ENCODE measurements at regions not wholly inside any gene's neighbourhood (a gene's known extent, or its start where the extent isn't known, plus 50 kb on each side); places are given as distances from the start of the nearest gene placed in this dataset.

DNA sequence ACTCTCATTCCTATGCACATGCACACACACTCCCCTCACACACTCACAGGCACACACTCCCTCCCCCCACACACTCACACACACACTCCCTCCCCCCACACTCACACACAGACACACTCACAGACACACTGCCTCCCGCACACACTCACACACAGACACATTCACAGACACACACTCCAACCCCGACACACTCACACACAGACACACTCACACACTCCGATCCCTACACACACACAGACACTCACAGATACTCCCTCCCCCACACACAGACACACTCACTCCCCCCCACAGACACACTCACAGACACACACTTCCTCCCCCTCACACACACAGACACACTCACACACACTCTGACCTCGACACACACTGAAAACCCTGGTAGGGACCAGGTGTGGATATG is 176.2 kb downstream of the TFAP2C start:
- no peak for DNase-seq

DNA sequence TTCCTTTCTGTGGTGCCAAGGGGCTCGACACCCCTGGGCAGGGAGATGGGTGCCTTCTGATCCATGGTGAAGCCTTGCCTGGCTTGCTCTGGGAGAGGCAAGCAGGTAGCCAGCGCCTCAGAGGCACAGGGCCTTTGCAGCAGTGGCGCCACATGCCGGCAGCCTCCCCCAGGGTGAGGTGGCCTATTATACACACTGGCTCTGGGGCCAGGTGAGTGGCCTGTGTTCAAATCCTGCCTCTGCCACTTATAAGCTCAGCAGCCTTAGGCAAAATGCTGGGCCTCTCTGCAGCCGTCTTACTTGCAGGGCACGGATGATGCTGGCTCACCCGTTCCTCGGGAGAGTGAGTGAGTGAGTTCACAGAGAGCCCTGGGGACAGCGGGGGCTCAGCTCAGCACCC is 176.9 kb downstream of the TFAP2C start:
- DNase-seq = no peak

DNA sequence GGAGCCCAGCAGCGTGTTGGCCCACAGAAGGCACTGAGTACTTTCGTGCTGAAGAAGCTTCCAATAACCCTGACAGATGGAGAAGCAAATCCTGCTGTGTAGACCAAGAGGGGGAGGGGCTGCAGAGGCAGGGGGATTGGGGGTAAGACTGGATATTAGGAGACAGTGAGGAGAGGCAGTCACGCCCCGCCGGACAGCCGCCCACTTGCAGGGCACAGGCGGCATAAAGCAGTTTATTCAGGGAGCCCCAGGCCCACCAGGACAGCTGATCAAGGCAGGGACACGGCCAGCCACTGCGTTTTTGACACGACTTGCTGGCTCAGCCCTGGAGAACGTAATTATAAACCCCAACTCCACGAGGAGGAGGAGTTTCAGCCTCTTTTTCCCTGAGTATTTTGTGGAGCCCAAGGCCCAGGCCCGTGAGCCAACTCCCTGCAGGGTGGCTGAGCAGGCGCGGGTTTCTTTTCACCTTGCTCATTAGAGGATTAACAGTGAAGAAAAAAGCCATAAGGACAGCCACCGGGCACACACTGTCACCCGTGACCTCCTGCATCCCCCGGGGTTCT is 177.9 kb downstream of the TFAP2C start:
- no peak for DNase-seq

DNA sequence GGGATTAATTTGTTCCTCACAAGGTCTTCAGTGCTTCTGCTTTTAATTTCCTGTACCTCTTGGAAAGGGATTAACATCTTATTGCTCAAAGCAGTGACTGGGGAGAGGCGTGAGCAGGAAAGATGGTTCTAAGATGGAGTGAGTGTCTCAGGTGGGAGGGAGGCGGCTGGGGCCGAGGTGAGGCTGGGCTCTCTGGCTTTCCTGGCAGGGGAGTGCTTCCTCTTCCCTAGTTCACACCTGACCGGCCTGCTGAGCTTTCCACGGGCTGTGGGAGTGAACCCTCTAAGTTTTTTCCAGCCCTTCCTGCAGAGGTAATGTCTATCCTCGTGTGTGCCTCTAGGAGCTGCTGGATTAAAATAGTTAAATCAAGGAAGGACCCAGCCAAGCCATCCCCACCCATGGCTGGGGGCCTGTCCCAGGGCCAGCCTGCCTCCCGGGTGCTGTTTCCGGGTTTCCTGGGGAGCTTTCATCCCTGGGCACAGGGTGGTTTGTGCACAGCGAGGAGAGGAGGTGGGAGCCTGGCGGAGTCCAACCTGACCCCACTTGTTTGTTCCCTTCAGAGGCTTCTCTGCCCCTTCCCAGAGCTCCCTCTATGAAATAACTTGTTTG is 179.1 kb downstream of the TFAP2C start:
- DNase-seq = no peak

DNA sequence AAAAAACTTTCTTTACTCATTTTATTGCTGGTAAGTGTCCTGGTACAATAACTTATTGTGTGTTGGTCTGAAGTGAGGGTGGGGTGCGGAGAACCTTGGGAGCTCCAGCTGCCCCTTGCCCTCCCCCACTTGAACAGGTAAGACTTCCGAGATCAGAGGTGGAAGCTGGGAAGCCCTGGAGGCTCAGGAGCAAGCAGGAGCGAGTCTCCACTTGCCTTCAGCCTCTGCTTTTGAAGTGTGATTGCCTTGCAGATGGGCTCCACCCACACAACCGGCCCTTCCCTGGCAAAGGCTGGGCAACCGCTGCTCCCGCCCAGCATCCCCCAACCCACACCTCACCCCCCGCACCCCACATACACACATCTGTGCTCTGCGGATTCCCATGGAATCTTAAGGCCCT is 179.6 kb downstream of the TFAP2C start:
- DNase-seq = no peak

DNA sequence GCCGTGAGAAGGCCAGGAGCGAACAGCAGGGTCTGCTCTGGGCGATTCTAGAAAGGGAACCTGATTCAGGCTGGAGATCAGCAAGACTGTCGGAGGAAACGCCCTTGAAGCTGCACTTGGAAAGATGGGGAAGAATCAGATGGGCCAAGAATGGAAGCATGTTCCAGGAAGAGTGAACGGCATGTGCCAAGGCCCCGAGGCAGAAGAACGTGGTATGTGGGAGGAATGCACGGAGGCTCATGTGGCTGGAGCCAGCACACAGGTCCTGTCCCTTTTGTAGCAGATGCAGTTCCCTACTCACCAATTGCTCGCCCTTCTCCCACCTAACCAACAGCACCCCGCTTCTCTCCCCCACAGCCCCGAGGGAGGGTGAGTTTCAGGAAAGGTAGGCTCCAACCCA is 180.6 kb downstream of the TFAP2C start:
- DNase-seq = no peak

DNA sequence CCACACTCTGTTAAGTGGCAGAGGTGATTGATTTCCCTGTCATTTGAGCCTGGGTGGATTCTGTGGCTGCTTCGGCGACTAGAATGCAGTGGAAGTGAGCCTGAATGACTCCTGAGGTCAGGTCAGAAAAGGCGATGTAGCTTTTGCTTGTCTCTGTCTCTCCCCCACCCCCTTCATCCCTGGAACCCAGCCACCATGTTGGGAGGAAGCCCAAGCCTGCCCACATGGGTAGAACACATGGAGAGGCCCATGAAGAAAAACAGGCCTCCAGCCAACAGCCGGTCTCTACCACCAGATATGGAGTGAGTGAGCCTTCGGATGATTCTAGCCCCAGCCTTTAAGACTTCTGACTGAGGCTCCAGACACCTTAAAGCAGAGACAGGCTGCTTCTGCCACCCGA is 181.0 kb downstream of the TFAP2C start:
- DNase-seq = no peak

DNA sequence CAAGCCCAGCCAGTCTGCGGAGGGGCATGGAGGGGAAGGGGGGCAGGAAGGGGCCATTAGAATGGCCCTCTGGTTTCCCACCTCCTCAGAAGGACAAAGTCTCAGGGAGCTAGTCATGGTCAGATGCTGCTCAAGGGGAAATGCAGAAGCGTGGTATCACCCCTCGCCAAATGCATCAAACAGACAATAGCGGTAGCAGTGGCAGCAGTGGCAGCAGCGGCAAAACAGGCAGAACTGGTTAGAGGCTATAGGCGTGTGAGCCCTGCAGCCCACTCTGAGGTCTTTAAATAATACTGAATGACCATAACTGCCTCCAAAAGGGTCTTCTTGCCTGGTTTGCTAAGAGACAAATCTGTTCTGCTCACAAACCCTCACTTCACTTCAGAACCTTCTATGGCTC is 186.7 kb downstream of the TFAP2C start:
- DNase-seq = no peak

DNA sequence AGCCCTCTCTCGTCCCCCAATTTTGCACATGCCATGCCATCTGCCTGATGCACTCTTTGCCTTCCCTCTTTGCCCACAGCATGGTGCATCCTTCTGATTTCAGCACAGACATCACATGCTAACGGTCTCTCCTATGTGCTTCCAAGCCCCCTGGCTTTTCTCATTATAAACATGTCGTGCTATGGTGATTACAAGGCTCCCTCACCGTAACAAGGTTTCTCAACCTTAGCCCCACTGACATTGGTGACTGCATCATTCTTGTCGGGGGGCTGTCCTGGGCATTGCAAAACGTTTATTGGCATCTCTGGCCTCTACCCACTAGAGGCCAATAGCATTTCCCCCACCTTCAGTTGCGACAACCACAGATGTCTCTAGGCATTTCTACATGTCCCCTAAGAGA is 187.2 kb downstream of the TFAP2C start:
- no peak for DNase-seq

DNA sequence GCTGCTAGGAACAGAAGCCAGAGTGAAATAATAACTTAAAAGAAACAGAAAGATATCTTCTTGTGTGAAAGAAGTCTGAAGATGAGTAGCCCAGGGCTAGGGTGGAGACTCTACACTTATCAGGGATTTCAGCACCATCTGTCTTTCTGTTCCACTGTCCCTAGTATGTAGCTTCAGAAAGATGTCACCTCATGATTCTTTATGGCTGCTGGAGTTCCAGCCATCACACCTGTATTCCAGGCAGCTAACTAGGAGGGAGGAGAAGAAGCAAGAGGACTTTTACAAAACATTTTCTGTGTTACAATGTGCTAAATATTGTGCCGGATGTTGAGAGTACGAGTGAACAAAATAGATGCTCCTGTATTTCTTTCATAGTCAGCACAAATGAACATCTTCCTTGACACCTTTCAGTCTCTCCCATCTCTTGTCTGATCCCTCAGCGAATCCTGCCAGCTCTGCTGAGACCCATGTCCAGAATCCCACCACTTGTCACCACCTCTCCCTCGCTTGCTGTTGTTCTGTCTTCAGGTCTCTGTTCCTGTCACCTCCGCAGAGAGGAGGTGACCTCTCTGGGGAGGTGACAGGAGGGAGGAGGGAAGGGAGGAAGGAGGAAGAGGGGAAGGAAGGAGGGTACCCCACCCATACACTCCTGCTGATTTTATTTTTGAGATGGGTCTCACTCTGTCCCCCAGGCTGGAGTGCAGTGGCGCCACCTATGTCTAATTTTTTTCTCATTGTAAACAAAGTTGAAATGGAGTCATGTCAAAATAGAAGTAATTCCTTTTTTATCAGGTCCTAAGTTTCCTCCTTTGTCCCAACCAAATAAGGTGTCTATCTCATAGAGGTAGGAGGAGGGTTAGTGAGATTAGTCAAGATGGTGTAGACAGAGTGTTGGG is 188.9 kb downstream of the TFAP2C start:
- no peak for DNase-seq

DNA sequence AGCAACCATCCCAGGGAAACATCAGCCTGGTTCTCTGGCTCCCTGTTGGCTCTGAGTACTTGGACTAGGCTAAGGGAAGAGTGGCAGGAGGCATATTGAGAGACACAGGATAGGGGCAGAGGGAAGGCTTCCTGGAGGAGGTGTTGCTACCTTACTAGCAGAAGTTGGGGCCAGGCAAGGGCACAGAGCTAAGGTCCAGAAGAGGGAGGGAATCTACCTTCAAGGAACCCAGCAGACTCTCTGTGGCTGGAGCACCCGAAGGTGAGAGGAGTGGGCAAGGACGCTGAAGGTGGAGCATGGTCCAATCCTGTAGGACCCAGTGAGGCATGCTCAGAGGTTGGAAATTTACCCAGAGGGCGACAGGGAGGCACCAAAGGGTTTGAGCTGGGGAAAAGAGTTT is 191.9 kb downstream of the TFAP2C start:
- DNase-seq = no peak

DNA sequence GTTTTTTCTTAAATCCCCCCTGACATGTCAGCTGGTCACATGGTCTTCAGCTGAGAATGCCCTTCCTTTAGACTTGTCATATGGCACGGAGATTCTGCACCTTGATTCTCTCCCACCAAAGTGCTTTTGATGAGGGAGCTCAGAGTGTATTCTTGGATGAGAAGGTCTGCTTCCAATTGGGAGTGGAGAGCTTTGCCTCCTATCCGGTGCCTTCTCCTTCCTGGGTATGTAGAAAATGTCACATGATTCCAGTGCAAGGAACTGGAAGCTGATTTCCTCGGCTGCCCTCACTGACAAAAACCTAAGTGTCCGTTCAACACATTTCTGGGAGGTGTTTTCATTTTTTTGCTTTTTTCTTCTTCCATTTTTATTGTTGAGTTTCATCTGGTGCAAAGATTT is 197.2 kb downstream of the TFAP2C start:
- DNase-seq = no peak

DNA sequence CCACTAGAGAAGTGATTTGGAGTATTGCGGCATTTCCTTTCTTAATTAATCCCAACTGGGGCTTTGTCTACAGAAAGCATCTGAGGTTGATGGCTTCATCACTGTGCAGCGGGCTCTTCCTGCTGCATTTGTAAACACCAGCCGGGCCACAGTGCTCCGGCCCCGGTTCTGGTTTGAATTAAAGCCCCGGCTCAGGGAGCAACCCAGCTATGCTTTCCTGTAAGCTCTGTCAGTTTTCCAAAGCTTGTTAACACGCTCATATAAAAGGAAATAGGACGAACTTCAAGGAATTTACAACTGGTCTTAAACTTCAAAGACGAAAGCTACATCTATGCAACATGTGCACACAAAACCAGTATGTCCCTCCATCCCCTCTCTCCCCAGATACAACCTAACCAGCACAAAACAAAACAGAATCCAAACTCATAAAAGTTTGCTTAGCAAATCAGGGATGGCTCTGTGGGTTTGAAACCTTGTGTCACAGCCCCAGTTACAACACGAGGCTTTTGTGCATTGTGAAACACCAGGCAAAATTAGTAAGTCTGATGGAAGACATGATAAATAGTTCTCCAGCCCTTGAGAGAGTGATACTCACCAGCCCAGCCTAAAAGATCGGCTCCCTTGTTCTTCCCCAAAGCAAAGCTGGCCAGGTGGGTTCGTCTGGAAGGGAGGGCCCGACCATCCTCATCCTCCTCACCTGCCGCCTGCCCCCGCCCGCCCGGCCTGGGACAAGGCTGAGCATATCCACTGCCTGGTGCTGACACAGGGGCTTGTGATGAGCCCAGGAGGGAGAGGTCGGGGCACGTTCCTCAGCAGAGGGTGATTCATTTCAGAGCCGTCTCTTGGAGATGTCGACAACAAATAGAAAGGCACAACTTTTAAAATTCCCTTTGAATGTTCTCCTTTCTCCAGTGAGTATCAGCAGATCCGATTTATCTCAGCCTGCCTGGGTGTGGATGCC is 197.9 kb downstream of the TFAP2C start:
- no peak for DNase-seq

DNA sequence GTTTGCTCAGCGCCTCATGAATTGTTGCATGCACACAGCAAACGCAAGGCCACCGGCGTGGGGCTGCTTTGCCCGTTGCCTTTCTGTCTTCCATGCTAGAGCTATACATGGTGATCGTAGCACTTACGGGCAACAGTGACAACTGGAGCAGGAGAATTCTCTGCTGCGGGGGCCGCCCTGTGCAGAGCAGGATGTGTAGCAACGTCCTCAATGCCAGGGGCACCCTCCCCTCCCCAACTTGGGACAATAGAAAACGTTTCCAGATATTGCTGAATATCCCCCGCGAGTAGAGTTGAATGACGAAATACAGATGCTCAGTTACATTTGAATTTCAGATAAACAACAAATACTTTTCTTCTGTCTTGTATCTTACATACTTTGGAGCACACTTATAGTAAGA is 198.7 kb downstream of the TFAP2C start:
- no peak for DNase-seq

DNA sequence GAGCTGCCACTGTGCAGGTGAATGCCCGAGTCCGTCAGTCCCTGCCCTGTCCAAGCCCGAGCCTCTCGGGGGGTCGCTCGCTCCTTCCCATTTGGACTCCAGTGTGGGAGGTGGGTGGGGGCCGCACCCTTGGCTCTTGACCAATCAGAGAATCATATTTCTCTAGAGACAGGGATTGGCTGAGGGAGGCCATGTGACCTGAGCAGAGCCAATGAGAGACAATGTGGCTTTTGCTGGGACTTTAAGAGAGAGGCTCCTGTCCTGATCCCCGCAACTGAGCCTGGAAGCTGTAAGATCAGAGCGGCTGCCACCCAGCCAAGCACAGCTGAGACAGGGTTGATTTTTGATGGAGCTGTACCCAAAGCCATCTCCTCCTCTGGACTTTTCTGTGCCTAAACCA is 199.3 kb downstream of the TFAP2C start:
- no peak for DNase-seq

DNA sequence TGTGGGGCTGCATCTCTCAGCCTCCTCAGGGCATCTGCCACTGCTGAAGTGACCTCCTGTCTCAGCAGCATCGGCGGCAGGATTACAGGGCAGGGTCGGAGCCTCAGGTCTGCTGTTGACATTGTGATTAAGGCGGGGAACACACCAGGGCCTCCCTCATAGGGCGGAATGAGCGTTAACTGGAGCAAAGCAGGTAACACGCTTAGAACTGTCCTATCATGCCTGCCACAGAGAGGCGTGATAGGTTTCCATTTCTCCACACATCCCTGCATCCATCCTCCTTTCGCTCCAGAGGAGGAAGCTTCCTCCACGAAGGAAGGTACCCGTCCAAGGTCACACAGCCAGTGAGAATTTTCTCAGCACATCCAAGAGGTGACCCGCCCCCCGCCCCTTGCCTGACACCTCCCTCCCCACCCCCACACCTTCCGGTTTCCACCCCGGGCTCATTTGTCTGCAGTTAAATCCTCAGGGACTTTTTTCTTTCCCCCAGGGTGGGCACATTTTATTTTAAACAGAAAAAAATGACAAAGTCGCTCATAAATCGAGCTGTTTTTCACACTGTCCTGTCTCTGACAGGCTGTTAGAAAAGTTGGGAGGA is 200.8 kb downstream of the TFAP2C start:
- DNase-seq = no peak

DNA sequence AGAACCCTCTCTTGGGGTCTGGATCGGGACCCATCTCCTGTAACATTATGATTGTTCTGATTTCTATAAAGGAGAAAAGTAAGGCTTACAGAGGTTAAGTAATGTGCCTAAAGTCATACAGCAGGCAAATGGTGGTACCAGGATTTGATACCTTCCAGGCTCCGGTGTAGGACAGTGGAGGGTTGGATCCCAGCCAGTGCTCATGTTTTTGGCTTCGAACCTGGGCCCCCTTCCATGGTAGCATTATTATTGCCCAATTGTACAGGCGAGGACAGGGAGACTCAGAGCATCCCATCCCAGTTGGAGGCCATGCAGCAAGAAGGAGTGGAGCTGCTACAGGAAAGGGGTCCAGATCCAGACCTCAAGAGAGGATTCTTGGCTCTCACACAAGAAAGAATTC is 202.7 kb downstream of the TFAP2C start:
- DNase-seq = no peak

DNA sequence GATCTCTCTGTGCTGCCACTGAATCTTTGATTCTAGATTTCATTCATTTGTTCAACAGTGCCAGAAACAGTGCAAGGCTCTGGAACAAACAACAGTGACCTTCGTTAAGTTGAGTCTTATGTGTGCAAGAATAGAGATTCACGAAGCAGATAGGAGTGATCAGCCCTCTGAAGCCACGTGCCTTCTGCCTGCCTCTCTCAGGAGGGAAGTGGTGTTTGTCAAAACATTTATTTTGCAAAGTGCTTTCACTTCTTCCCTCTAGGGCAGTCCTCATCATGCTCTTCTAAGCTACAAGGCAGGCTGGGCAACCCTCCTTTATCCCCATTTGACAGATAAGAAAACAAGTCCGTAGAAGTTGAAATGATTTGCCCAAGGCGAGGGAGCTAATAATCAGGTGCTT is 204.3 kb downstream of the TFAP2C start:
- DNase-seq = no peak

DNA sequence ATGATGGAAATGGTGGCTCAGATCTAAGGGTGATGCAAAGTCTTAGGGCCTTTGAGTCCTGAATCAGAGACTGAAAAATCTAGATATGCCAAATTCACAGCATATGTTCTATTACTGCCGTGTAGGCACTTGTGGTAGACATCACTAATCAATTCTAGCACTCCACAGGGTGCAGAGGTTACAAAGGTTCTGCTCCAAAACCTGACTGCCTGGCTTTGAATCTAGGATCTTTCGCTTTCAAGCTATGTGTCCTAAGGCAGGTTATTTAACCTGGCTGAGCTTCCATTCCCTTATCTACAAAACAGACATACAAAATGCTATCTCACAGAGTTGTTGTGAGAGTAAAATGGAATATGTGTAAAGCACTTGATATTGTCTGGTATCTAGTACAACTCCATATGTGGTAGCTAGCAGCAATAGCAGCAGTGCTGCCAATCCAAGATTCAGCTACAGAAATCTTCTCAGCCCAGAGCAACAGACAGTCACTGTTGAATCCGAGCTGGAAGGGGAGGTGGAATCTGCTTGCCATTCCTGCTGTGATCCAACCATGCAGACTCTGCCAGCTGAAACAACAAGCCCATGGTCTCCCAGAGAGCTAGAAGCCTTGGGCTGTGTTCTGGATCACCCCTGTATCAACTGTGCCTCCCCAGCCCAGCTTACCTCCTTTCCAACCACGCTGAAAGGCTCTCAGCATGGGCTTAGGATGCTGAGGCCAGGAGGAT is 206.9 kb downstream of the TFAP2C start:
- DNase-seq = no peak

DNA sequence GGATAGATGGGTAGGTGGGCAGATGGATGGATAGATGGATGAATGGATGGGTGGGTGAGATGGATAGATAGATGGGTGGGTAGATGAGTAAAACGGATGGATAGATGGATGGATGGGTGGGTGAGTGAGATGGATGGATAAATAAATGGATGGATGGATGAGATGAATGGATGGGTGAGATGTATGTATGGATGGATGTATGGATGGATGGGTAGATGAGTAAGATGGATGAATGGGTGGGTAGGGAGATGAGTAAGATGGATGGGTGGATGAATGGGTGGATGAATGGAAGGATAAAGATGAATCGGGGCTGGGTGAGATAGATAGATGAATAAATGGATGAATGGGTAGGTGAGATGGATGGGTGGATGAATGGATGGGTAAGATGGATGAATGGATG is 210.1 kb downstream of the TFAP2C start:
- no peak for DNase-seq

DNA sequence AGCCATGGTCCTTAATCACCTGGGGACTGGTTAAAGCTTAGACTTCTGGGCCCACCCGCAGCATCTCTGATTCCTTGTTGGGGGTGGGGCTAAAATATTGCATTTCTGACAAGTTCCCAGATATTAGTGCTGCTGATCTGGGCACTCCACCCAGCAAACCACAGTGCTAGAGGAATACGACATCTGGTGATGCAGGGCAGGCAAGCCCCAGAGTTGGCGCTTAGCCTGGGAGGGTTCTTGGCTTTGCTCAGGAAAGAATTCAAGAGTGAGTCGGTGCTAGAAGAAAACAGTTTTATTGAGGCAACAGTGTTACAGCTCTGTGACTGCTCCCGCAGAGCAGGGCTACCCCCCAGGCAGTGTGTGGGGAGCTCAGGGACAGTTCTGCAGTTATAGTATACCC is 210.7 kb downstream of the TFAP2C start:
- DNase-seq = no peak

DNA sequence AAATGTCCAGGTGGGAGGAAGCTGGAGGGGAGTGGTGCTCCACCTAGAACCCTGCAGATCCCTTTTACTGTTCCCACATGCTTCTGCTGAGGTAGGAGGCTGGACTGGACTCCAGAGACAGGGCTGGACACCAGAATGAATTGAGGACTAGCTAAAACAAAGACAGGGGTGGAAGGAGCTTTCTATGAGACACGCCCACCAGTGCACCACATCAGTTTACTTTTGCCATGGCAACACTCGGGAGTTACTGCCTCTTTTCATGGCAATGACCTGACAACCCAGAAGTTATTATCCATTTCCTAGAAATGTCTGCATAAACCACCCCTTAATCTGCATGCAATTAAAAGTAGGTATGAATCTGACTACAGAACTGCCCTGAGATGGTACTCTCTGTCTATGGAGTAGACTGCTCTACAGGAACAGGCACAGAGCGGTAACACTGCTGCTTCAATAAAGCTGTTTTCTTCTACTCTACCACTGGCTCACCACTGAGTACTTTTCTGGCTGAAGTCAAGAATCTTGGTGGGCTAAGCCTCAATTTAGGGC is 211.7 kb downstream of the TFAP2C start:
- no peak for DNase-seq

Data from NCI-H226 (cell line).